MM.1S (cell line): ENCODE measurements at regions not wholly inside any gene's neighbourhood (a gene's known extent, or its start where the extent isn't known, plus 50 kb on each side); places are given as distances from the start of the nearest gene placed in this dataset.
"Not testable (repeated sequence)": the region's sequence is repeated elsewhere in the genome, so short reads cannot be mapped to it uniquely, and the experiment has no call there.

Experiments
- DNase-seq: peaks from one replicate; pipeline ENCODE4 v3.0.0-alpha.2; 2015
- H2AFZ ChIP-seq: fragments of 300-600 bp; sonication (generic); 2 replicates; pipeline ENCODE4 v1.6.0; 2016; ENCODE audit warnings: antibody characterized with exemption, low read length
- H3F3A ChIP-seq: fragments of 300-600 bp; sonication (generic); 2 replicates; pipeline ENCODE4 v1.6.1; 2016; ENCODE audit warnings: mild to moderate bottlenecking, antibody characterized with exemption, low read length, moderate library complexity, mixed read lengths; ENCODE audit not compliant: insufficient read depth
- H3K27ac ChIP-seq: fragments of 300-600 bp; sonication (generic); 2 replicates; pipeline ENCODE4 v1.5.1; 2016; ENCODE audit warnings: mild to moderate bottlenecking, low read length
- H3K27me3 ChIP-seq: fragments of 300-600 bp; sonication (generic); replicated peaks from 2 replicates; pipeline ENCODE4 v1.6.0; 2016; ENCODE audit warnings: low read length; ENCODE audit not compliant: insufficient read depth
- H3K36me3 ChIP-seq: fragments of 300-600 bp; sonication (generic); replicated peaks from 2 replicates; pipeline ENCODE4 v1.6.1; 2016; ENCODE audit warnings: mild to moderate bottlenecking, low read length, mixed read lengths; ENCODE audit not compliant: insufficient read depth
- H3K4me1 ChIP-seq: fragments of 300-600 bp; sonication (generic); 2 replicates; pipeline ENCODE4 v1.6.1; 2016; ENCODE audit warnings: low read length, mixed read lengths
- H3K4me2 ChIP-seq: fragments of 300-600 bp; sonication (generic); 2 replicates; pipeline ENCODE4 v1.6.0; 2016; ENCODE audit warnings: low read depth, low read length
- H3K4me3 ChIP-seq: fragments of 300-600 bp; sonication (generic); 2 replicates; pipeline ENCODE4 v1.5.1; 2016; ENCODE audit warnings: low read length, mixed read lengths
- H3K79me2 ChIP-seq: fragments of 300-600 bp; sonication (generic); 2 replicates; pipeline ENCODE4 v1.6.1; 2016; ENCODE audit warnings: mixed run types, low read length, mixed read lengths
- H3K9ac ChIP-seq: fragments of 300-600 bp; sonication (generic); 2 replicates; pipeline ENCODE4 v1.6.1; 2016; ENCODE audit warnings: low read length, mixed read lengths
- H3K9me2 ChIP-seq: fragments of 300-600 bp; sonication (generic); replicated peaks from 2 replicates; pipeline ENCODE4 v1.6.1; 2016; ENCODE audit warnings: mild to moderate bottlenecking, low read length, mixed read lengths; ENCODE audit not compliant: insufficient read depth
- H3K9me3 ChIP-seq: fragments of 300-600 bp; sonication (generic); replicated peaks from 2 replicates; pipeline ENCODE4 v1.6.1; 2016; ENCODE audit warnings: mild to moderate bottlenecking, low read length, mixed read lengths; ENCODE audit not compliant: insufficient read depth
- H4K20me1 ChIP-seq: fragments of 300-600 bp; sonication (generic); 2 replicates; pipeline ENCODE4 v1.6.1; 2016; ENCODE audit warnings: mild to moderate bottlenecking, low read length, moderate library complexity, mixed read lengths; ENCODE audit not compliant: insufficient read depth
- CTCF ChIP-seq: fragments of 300-600 bp; sonication (generic); IDR thresholded peaks from 2 replicates; pipeline ENCODE4 v1.5.1; 2016; ENCODE audit warnings: antibody characterized with exemption, low read length, mixed read lengths
- EZH2 ChIP-seq: fragments of 300-600 bp; sonication (generic); optimal IDR thresholded peaks from 2 replicates; pipeline ENCODE3; 2017; ENCODE audit warnings: low read depth, mild to moderate bottlenecking, antibody characterized with exemption, low read length, mixed read lengths
- EZH2phosphoT487 ChIP-seq: fragments of 300-600 bp; sonication (generic); IDR thresholded peaks from 2 replicates; pipeline ENCODE4 v1.6.1; 2018; ENCODE audit warnings: antibody characterized with exemption, low read length

DNA sequence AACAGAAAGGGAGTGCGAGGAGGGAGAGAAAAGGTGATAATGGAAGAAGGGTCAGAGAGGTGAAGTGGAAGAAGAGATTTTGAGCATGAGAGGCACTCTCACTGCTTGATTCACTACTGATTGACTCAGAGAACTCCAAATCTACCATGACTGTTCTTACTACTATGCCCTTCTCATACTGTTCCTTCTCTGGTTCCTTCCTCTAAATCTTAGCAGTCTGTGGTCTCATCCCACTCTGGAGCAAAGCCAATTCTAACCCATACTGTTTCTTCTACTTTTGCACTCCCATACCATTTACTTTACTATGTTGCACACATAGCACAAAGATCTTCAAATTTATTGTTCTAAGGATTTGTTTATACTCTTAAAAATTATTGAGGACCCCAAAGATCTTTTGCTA lies 100.8 kb downstream of the DTWD1 start:
- H3K9me3 ChIP-seq: no peaks in the 10 kb centered on the region
- no peaks in the 10 kb centered on the region for H3K36me3 ChIP-seq
- no peaks in the 10 kb centered on the region for H3F3A ChIP-seq
- H3K9me2 ChIP-seq: no peaks in the 10 kb centered on the region
- H2AFZ ChIP-seq: no peak overlapping the region
- no peak overlapping the region for H3K4me2 ChIP-seq
- DNase-seq: no peak
- no peaks in the 10 kb centered on the region for H4K20me1 ChIP-seq
- no peak overlapping the region for H3K27ac ChIP-seq
- H3K4me3 ChIP-seq: no peak overlapping the region
- H3K27me3 ChIP-seq: no peaks in the 10 kb centered on the region
- TF ChIP-seq EZH2phosphoT487: no peak
- TF ChIP-seq CTCF: no peak
- no peak for TF ChIP-seq EZH2
- no peaks in the 10 kb centered on the region for H3K4me1 ChIP-seq
- H3K79me2 ChIP-seq: no peaks in the 10 kb centered on the region
- H3K9ac ChIP-seq: no peak overlapping the region

- no peak overlapping the region for H3K4me3 ChIP-seq
- no peaks in the 10 kb centered on the region for H3F3A ChIP-seq
- no peak overlapping the region for H3K27ac ChIP-seq
- no peaks in the 10 kb centered on the region for H4K20me1 ChIP-seq
- H3K4me2 ChIP-seq: no peak overlapping the region
- H3K79me2 ChIP-seq: no peaks in the 10 kb centered on the region
- H3K4me1 ChIP-seq: no peaks in the 10 kb centered on the region
- no peaks in the 10 kb centered on the region for H3K36me3 ChIP-seq
- TF ChIP-seq EZH2phosphoT487 (no peak), EZH2 (no peak), CTCF (no peak)
- H2AFZ ChIP-seq: no peak overlapping the region
- no peak overlapping the region for H3K9ac ChIP-seq
- no peak for DNase-seq
- H3K9me2 ChIP-seq: no peaks in the 10 kb centered on the region
- no peaks in the 10 kb centered on the region for H3K27me3 ChIP-seq
- H3K9me3 ChIP-seq: no peaks in the 10 kb centered on the region
Observed at GRCh38 chr15:49723981-49724380, 103.1 kb downstream of the DTWD1 start.

DNA sequence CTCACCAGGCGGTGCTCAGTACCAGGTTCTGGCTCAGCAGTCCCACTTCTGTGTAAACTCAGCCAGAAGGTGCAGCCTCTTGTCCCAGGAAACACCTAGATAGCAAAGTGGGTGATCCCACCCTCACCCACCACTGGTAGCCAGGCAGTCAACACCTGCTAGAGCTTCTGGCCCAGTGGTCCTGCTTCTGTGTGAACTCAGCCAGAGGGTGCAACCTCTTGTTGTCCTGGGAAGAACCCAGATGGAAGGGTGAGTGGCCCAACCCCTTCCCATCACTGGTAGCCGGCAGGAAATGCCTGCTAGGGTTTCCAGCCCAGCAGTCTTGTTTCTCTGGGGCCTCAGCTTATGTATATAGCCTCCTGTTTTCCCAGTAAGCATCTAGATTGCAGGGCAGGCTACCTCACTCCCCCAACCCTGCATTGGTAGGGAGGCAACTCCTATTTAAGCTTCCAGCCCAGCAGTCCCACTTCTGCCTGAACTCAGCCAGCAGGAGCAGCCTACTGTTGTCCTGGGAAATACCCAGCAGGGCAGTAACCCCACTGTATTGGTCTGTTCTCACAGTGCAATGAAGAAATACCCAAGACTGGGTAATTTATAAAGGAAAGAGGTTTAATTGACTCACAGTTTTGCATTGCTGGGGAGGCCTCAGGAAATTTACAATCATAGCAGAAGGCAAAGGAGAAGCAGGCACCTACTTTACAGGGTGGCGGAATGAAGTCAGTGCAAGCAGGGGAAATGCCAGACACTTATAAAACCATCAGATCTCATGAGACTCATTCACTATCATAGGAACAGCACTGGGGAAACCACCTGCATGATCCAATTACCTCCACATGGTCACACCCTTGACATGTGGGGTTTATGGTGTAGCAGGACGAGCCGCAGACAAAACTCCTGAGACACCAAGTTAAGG lies 110.6 kb downstream of the DTWD1 start:
- TF ChIP-seq EZH2 (no peak), CTCF (no peak)
- Histone ChIP-seq H3K4me2 (no peak overlapping the region), H3K9ac (no peak overlapping the region), H3K4me3 (no peak overlapping the region), H3K9me2 (no peaks in the 10 kb centered on the region), H3K79me2 (no peaks in the 10 kb centered on the region), H3K4me1 (no peaks in the 10 kb centered on the region), H2AFZ (no peak overlapping the region), H3K36me3 (no peaks in the 10 kb centered on the region), H4K20me1 (no peaks in the 10 kb centered on the region), H3K27me3 (no peaks in the 10 kb centered on the region), H3K9me3 (no peaks in the 10 kb centered on the region), H3K27ac (no peak overlapping the region), H3F3A (no peaks in the 10 kb centered on the region)
- DNase-seq: no peak

- not testable (repeated sequence) for H3K79me2 ChIP-seq, H3K4me1 ChIP-seq, H3K9me3 ChIP-seq, DNase-seq, H3K9ac ChIP-seq, H3K27ac ChIP-seq, H3F3A ChIP-seq, H3K27me3 ChIP-seq, H3K4me3 ChIP-seq, H3K36me3 ChIP-seq, H3K4me2 ChIP-seq, H4K20me1 ChIP-seq, H3K9me2 ChIP-seq, H2AFZ ChIP-seq
Observed at GRCh38 chr15:49732109-49732508, 111.3 kb downstream of the DTWD1 start.

DNA sequence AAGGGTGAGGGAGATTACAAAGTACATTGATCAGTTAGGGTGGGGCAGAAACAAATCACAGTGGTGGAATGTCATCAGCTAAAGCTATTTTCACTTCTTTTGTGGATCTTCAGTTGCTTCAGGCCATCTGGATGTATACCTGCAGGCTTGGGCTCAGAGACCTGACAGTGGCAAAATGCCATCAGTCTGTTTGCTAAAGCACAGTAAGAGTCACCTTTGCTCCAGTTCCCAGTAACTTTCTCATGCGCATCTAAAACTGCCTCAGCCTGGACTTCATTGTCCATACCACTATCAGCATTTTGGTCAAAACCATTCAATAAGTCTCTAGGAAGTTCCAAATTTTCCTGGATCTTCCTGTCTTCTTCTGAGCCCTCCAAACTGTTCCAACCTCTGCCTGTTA lies 113.2 kb downstream of the DTWD1 start:
- H3K9me2 ChIP-seq, H2AFZ ChIP-seq, DNase-seq, H4K20me1 ChIP-seq, H3K4me2 ChIP-seq, H3K79me2 ChIP-seq, H3F3A ChIP-seq, H3K4me3 ChIP-seq, H3K9me3 ChIP-seq, H3K9ac ChIP-seq, H3K36me3 ChIP-seq, H3K4me1 ChIP-seq, H3K27ac ChIP-seq, H3K27me3 ChIP-seq: not testable (repeated sequence)
